Inflammatory macrophage treated with lipopolysaccharide for 1 hour (primary cell): ENCODE measurements at regions not wholly inside any gene's neighbourhood (a gene's known extent, or its start where the extent isn't known, plus 50 kb on each side); places are given as distances from the start of the nearest gene placed in this dataset.

Source experiments
- DNase-seq, 2 donors: peaks; one replicate each; pipeline ENCODE4 v3.0.0-alpha.2; 2020 to 2022

- peak; percentile 1 to 5 for DNase-seq
Observed at GRCh38 chr9:118318770-118319431, 614.7 kb downstream of the TLR4 start.

GRCh38 chr9:118321788-118322187, 617.6 kb downstream of the TLR4 start:
- DNase-seq, result no peak

- DNase-seq, result no peak
Observed at GRCh38 chr9:118324706-118325105, 620.5 kb downstream of the TLR4 start.

- DNase-seq, result no peak
Observed at GRCh38 chr9:118325757-118326156, 621.6 kb downstream of the TLR4 start.

GRCh38 chr9:118326326-118326725, 622.1 kb downstream of the TLR4 start:
- DNase-seq, result no peak

DNA sequence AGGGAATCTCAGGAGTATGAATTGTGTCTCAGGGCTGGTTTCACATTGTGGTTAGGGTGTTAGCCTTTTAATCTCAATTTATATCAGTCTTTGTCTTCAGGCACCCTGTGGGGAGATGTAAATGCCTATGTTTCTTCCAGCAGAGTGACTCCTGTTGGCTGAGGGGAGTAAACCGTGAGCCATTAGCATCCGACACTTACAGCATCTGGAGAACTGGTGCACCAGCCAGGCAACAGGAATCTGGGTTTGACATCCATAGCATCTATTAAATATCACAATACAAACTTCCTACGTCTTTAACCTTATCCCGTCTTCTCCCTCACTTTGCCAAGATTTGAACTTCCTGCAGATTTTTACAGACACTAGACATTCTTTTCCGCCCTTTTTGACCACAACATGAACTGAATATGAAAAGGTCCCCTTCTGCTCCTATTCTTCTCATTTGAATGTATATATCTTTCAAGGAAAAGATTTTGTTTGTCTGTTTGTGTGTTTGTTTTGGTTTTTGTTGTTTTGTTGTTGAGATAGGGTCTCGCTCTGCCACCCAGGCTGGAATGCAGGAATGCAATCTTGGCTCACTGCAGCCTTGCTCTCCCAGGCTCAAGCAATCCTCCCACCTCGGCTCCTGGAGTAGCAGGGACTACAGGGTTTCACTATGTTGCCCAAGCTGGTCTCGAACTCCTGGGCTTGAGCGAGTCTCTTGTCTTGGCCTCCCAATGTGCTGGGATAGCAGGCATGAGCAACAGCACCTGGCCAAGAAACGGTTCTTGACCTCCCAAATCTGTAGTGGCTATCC, 626.2 kb downstream of the TLR4 start:
- no peak for DNase-seq

DNA sequence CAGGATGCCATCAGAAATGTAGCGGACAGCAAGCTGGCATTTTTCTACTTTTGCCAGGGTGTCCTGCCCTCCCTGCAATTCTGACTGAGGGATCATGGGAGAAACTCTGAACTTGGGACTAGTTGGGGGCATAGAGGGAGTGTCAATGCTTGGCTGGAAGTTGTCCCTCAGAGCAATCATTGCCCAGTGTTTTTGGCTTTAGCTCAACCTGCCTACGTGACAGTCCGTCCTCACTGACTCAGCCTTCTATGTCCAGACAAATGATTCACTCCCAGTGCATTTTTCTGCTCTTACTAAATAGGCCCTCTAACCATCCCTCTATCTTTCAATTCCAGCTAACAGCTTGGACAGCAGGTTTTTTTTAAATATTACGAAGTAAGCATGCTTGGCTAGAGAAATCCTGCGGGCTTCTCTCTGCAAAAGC, 627.4 kb downstream of the TLR4 start:
- DNase-seq, result no peak

- DNase-seq, result no peak
Observed at GRCh38 chr9:118336250-118336942, 632.2 kb downstream of the TLR4 start.

GRCh38 chr9:118336943-118337330, 632.7 kb downstream of the TLR4 start:
- no peak for DNase-seq

DNA sequence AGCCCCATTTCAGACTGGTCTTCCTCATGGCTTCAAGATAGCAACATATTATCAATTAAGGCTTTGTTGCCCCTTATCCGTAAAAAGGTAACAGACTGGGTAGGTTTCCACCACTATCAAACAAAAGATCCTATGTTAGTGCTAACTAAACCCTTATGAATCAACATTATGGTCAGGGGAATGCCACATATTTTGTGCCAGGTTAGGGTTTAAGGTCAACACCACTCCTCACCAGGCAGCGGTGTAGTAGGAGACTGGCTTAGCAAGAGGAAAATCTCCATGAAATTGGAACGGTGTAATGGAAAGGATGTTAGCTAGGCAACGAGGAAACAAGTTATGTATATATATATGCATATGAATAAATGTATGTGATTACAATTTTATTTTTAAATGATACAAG, 655.8 kb downstream of the TLR4 start:
- DNase-seq, result no peak

- DNase-seq, result no peak
Observed at GRCh38 chr9:118362123-118362522, 657.9 kb downstream of the TLR4 start.

GRCh38 chr9:118362596-118362995, 658.4 kb downstream of the TLR4 start:
- no peak for DNase-seq

DNA sequence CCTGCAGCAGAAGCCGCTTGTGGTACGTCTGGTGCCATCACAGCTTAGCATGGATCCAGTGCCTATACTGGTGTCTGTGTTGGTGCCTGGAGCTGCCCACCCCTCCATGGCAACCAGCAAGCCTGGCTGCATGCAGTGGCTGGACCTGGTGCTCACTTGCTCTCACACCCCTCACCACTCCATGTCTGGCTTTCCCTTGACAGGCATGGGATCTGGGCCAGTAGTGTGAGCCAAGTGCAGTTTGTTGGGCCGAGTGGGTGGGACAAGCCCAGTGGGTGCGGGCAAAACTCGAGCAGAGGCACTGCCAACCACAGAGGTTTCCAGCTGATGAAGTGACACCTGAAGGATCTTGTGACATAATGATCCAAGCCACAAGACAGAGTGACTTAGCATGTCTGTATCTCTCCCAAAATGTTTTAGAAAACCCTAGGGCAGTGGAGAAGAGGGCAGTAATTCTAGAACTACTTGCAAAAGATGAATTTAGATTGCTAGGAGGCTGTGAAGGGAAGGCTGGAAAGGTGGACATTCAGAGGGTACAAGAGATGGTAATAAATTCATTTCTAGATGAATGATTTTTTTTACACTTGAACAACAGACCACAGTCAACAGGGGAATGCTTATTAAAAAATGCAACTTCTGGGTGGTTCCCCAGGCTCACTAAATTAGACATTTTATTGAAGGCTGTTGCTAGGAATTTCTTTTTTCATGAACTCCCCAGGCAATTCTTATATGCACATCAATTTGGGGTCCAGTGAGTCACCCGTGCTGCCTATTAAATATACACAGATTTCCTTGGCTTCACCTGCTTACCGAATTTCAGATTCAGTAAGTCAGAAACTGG, 660.3 kb downstream of the TLR4 start:
- DNase-seq, result no peak

DNA sequence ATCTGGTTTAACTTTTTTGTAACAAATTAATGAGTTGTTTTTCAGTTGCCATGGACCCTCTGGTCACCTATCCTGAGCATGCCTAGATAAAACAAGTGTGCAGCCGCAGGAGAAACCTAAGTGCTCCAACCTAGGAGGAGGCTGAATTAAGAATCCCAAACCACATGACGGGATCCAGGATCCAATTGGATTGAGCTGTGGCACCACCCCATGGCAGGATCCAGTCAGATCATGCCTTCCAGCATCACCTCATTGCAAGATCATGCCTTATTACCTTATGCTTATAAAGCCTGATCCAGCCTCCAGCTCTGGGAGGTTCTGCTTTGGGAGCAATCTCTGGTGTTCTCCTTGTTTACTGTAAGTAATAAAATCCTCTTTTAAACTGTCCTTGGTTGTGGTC, 662.0 kb downstream of the TLR4 start:
- DNase-seq, result no peak

GRCh38 chr9:118367383-118367782, 663.2 kb downstream of the TLR4 start:
- no peak for DNase-seq

GRCh38 chr9:118384531-118385100, 680.4 kb downstream of the TLR4 start:
- DNase-seq, result no peak

DNA sequence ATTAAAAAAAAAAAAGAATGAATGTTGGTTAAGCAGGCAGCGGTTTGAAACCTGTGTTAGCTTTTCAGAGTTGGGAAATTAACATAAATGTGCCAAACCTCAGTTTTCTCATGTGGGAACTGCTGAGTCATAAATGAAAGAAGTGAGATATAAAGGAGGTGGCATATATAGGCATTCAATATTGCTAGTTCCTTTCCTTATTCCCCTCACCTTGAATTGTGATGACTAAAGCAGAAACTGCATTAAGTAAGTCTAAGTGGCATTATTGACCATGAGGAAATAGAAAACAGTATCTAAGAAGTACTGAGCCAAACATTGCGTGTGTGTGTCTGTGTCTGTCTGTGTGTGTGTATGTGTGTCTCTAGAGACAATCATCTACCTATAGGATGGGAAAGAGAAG, 691.2 kb downstream of the TLR4 start:
- DNase-seq, result no peak

DNA sequence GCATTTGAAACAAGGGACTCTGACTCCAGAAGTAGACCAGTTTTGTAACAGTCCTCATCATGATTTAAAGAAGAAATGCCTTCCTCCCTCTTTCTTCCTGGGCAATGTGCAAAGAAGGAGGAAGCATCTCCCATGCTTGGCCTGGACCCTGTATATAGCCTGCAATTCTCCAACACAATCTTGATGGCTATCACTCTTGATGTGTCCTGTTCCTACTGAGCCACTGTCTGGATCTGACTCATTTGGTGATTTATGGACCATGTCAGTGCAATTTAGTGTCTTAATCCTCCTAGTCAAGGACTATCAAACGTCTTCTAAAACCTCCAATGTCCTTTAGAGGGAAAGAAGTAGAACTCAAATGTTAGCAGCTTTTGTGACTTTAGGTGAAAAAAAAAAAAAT, 697.3 kb downstream of the TLR4 start:
- DNase-seq, result no peak

DNA sequence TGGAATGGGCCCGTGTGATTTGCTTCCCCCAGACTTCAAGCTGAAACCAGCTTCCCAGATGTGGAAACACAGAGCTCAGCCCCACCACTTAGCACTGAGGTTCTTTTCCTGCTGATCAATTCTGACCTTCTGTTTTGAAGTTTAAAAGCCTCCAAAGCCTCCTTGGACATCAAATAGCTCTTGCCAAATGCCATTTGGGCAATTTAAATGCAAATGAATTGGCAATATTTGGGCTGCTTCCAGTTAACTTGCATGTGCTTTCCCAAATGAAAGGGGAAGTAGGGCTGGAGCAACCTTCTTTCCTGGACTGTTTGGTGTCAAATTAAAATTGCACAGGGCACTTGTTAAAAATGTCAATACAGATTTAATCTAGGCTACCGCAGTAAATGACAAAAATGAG, 710.5 kb downstream of the TLR4 start:
- no peak for DNase-seq

DNA sequence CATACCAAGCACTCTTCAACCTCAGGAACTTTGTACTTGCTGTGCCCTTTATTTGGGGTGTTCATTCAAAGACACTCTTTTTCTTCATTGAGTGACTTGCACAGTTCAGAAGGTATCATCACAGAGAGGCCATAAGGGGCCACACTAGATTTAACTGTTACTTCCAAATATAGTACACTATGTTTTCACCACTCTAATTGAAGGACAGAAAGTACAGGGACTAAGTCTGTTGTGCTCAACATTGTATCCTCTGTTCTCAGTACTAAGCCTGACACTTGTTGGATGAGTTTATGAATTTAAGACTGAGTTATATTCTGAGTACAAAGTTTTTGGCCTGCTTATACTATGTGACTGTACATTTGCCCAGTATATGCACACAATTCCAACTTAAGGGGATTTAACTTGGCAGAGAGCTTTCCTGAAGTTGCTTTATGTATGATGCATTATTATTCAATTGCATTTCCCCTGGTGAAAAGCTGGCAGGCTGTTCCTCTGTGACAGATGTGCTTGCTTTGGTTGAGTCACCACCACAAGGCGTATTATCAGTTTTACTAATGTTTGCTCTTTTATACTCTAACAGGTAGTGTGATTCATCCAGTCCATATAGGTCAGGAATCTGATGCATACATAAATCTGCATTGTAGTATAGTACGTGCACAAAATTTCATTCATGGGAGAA, 714.8 kb downstream of the TLR4 start:
- DNase-seq, result no peak

DNA sequence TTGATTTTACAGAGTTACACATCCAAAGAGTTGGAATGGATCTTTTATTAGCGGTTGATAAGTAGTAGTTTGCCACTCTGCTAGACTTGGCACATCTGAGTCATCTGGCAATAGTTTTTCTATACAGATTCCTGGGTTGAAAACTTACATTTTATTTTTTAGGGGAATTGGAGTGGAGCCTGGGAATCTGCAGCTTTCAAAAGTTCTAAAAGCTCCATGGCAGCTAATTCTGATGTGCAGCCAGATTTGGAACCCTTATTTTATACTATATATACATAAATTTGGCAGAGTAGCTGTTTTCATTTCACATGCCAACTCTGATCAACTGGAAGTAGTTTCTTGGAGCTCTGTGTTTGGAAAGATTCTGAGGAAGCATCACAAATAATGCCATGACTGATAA, 715.5 kb downstream of the TLR4 start:
- no peak for DNase-seq

DNA sequence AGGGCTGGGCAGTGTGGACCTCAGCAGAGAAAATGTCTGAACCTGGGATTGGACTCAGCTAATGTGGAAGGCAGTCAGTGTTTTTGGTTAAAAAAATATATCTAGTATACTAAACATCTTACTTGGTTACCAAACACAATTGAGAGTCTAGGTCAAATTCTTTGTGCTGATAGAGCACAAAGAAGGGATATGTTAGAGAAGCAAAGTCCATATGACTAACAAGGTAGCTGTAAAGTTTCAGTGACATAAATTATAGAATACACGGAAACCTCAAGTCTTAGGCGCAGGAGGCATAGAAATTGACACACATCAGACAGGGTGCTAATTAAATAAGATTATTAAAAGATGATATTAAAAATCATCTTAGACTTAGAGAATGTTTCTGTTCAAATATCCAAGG, 718.3 kb downstream of the TLR4 start:
- no peak for DNase-seq
